Fibroblast of villous mesenchyme (primary cell): ENCODE measurements at regions not wholly inside any gene's neighbourhood (a gene's known extent, or its start where the extent isn't known, plus 50 kb on each side); places are given as distances from the start of the nearest gene placed in this dataset.
A peak's percentile ranks its signal among the peaks of the same experiment; 100 is the strongest.

Experiments
- DNase-seq: peaks from one replicate; pipeline ENCODE4 v3.0.0-alpha.2; 2010; ENCODE audit warnings: low read depth
- H3K4me3 ChIP-seq: 2 replicates; pipeline ENCODE4 v1.5.1; 2011; ENCODE audit warnings: low read depth, mild to moderate bottlenecking, low read length
- TF ChIP-seq, protein P1 (sequence below): IDR thresholded peaks from 2 replicates; pipeline ENCODE4 v1.5.1; 2012; ENCODE audit warnings: low read depth, mild to moderate bottlenecking, low read length; ENCODE audit not compliant: insufficient read depth

DNA sequence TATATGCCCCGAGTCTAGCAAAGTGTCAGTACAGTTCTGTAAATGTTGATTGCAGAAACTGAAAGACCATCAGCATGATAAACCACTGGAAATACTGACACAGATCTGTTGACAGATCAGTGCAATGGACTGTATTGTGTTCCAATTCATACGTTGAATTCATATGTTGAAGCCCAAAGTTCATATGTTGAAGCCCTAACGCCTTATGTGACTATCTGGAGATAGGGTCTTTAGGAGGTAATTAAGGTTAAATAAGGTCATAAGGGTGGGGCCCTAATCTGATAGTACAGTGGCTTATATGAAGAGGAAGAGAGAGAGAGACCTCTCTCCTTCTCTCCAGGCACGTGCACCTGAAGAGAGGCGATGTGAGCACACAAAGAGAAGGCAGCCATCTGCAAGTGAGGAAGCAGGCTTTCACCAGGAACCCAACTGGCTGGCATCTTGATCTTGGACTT lies 144.7 kb downstream of the MRPL39 start:
- TF ChIP-seq, protein P1, sequence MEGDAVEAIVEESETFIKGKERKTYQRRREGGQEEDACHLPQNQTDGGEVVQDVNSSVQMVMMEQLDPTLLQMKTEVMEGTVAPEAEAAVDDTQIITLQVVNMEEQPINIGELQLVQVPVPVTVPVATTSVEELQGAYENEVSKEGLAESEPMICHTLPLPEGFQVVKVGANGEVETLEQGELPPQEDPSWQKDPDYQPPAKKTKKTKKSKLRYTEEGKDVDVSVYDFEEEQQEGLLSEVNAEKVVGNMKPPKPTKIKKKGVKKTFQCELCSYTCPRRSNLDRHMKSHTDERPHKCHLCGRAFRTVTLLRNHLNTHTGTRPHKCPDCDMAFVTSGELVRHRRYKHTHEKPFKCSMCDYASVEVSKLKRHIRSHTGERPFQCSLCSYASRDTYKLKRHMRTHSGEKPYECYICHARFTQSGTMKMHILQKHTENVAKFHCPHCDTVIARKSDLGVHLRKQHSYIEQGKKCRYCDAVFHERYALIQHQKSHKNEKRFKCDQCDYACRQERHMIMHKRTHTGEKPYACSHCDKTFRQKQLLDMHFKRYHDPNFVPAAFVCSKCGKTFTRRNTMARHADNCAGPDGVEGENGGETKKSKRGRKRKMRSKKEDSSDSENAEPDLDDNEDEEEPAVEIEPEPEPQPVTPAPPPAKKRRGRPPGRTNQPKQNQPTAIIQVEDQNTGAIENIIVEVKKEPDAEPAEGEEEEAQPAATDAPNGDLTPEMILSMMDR, result no peak
- DNase-seq, result no peak

DNA sequence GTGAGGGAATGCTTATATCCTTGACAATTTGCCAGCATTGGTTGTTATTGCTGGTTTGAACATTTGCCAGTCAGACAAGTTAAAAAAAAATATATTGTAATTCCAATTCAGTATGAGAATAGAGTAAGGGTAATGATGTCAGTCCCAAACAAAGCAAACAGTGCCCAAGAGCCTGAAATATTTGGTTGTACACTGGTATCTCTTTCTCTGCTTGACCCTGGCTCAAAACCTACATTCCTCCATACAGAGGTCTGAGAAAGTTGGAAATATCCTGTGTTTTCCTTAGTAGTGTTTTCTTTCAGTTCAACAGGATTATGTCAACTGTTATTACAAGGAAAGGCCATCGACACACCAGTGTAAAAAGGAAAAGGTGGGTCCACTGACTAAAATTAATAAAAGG lies 145.6 kb downstream of the MRPL39 start:
- TF ChIP-seq, protein P1, result no peak
- no peak for DNase-seq

More for the DNA sequence above, 144.7 kb downstream of the MRPL39 start:
- H3K4me3 ChIP-seq, result no peak overlapping the region

DNA sequence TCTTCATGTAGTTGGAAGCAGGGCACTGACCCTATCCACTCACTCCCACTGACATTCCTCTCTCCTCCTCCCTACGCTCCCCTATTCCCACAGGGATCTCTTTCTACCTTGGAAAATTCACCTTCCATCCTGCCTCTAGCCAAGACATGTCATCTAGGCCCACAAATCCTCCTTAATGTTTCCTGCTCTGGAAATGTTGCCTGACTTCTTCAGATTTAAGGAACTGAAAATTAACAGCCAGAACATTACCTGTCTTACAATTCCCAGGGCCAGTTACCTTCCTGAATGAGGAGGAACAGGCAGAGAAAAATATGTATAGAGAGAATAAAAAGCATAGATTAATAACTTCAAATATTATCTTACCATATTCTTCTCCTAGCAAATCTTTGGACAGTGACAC lies 147.3 kb downstream of the MRPL39 start:
- TF ChIP-seq, protein P1, result no peak
- no peak for DNase-seq
- no peak overlapping the region for H3K4me3 ChIP-seq

More for the DNA sequence above, 145.6 kb downstream of the MRPL39 start:
- H3K4me3 ChIP-seq, result no peak overlapping the region

DNA sequence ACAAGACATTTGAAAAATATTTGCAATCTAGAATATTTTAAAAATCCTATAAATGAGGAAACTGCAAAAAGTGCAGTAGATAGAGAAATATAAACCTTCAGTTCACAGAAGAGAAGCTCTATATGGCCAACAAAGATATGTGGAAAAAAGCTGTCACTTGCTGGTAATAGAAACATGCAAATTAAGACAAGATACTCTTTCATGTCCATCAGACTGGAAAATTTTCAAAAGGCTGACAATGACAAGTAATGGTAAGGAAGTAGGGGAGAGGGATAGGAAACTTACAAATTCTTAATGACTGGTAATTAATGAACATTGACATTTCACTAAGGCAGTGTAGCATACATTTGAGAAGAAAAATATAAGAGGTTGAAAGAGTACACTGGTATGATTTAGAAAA lies 147.9 kb downstream of the MRPL39 start:
- DNase-seq, result no peak
- no peak overlapping the region for H3K4me3 ChIP-seq
- TF ChIP-seq, protein P1, result no peak

DNA sequence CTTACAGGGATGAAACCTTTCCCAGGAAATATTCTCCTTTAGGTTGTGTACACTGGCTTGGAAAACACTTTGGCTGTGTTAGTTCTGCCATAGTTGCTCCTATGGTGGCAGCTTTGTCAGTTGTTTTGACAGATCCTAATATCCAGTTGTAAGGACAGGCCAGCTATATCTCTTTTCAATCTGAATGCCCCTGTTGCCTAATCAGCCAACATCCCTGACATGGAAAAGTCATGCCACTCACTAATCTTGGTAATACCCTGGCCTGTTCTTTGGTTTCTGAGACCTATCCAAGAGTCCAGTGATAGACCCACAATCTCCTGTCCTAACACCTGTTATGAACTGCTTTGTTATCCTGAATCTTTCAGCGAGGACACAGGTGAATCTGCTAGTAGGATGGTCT lies 148.8 kb downstream of the MRPL39 start:
- no peak for DNase-seq
- no peak overlapping the region for H3K4me3 ChIP-seq
- TF ChIP-seq, protein P1, result no peak

DNA sequence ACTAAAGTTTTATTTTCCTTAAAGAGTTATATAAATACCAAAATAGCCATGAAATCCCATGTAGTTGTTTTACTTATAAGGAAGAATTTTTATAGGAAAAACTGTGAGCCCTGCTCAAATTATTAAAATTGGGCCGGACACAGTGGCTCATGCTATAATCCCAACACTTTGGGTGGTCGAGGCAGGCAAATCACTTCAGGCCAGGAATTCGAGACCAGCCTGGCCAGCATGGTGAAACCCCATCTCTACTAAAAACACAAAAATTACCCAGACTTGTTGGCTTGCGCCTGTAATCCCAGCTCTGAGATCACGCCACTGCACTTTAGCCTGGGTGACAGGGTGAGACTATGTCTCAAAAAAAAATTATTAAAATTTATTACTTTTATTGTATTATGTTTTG lies 149.3 kb downstream of the MRPL39 start:
- TF ChIP-seq, protein P1, result no peak
- no peak overlapping the region for H3K4me3 ChIP-seq
- no peak for DNase-seq

DNA sequence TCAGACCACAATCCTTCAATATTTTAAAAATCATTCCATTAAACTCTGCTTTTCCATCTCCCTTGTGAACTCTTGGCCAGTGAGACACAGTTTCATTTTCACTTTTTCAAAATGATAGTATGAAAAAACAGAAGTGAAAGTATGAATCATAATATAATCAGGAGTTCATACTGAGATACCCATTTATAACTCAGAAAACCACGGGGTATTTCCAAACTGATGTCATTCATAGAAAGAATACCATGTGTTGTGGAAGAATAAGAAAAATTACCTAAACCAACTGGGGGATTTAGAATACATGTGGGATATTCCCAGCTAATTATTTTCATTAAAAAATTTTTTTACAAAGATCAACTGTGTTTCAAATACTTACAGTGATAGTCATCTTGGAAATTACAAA lies 149.9 kb downstream of the MRPL39 start:
- H3K4me3 ChIP-seq, result no peak overlapping the region
- TF ChIP-seq, protein P1, result no peak
- DNase-seq, result peak; percentile 38
